ENCODE measurements at regions not wholly inside any gene's neighbourhood (a gene's known extent, or its start where the extent isn't known, plus 50 kb on each side); places are given as distances from the start of the nearest gene placed in this dataset.

DNA sequence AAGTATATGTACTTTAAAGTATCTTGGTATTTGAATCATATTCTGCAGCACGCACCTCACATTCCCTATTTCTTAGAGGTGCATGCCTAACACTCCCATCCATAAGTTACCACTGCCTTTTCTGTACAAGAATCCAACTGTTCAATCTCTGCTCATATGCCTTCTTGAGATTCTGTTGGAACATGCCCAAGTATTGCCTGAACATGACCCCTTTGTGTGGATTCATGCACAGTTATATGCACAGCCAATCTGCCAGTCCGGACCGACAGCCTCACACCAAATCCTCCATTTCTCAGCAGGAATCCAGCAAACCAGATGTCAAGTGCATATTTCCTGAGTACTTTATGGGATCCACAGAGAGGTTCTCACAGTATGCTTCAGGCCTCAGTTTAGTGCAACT is 222.0 kb downstream of the TMEM182 start (continued):
- no peak for TF ChIP-seq JUNB (IDR thresholded peaks at IDR 0.05; ENCODE audit: unreplicated experiment)
- TF ChIP-seq, protein P1, sequence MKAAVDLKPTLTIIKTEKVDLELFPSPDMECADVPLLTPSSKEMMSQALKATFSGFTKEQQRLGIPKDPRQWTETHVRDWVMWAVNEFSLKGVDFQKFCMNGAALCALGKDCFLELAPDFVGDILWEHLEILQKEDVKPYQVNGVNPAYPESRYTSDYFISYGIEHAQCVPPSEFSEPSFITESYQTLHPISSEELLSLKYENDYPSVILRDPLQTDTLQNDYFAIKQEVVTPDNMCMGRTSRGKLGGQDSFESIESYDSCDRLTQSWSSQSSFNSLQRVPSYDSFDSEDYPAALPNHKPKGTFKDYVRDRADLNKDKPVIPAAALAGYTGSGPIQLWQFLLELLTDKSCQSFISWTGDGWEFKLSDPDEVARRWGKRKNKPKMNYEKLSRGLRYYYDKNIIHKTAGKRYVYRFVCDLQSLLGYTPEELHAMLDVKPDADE (IDR thresholded peaks at IDR 0.05) = no peak
- TF ChIP-seq EZH2 (IDR thresholded peaks at IDR 0.05; ENCODE audit: low read depth, unreplicated experiment) = no peak
- no peak for TF ChIP-seq POLR2AphosphoS5 (IDR thresholded peaks at IDR 0.05; ENCODE audit: low read depth)

DNA sequence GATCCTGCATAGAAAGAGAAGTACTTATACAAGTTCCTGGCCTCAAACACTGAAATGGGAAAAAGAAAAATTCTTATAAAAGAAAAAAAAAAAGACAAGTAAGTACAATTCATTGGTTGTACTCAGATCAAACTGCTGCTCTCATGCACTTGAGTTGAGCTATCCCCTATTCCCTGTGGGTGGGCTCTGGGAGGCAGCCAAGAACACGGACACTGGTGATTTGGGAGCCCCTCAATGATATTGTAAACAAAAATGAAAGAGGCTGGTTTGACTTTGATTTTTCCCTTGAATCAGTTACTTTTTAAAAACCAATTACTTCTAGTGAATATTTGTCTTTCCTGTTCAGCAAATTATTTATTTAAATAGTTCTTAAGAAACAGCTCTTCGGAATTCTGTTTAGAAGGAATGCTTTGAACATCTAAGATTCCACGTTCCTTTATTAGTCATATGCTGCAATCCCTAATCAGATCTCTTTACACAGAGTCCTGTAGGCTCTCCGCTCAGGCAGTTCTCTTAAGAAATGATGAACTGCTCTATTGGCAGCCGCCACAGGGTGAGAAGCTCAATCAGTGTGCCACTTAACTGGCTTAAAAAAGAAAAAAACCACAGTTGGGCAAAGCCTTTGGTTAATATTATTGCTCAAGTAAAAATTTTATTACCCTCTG is 225.1 kb downstream of the TMEM182 start:
- H3K27me3 Mint-ChIP-seq (ENCODE audit: insufficient read depth, low read depth, poor library complexity) = no peaks in the 10 kb centered on the region
- no peak overlapping the region for H3K4me3 Mint-ChIP-seq
- Histone ChIP-seq H3K4me2 (no peak overlapping the region), H3K36me3 (ENCODE audit: insufficient read depth) (no peaks in the 10 kb centered on the region), H4K20me1 (replicated peaks; ENCODE audit: insufficient read depth) (no peaks in the 10 kb centered on the region), H3K27me3 (ENCODE audit: insufficient read depth) (no peaks in the 10 kb centered on the region), H3F3A (replicated peaks; ENCODE audit: low read depth) (no peaks in the 10 kb centered on the region), H3K27ac (ENCODE audit: low read depth) (no peak overlapping the region), H2AFZ (no peak overlapping the region), H3K9me2 (ENCODE audit: insufficient read depth) (no peaks in the 10 kb centered on the region; the same call in 1 of the 2 replicates), H3K4me3 (no peak overlapping the region), H3K79me2 (replicated peaks; ENCODE audit: insufficient read depth) (no peaks in the 10 kb centered on the region), H3K4me1 (ENCODE audit: insufficient read depth) (no peaks in the 10 kb centered on the region)
- H3K36me3 Mint-ChIP-seq (ENCODE audit: low read depth) = no peaks in the 10 kb centered on the region
- no peaks in the 10 kb centered on the region for H3K9me3 Mint-ChIP-seq
- ATAC-seq = no peak
- no peak overlapping the region for H3K27ac Mint-ChIP-seq
- no peak for DNase-seq (ENCODE audit: low spot score)
- H3K4me1 Mint-ChIP-seq = no peaks in the 10 kb centered on the region
- TF ChIP-seq EZH2 (IDR thresholded peaks at IDR 0.05; ENCODE audit: low read depth, unreplicated experiment) (no peak), STAT1 (IDR thresholded peaks at IDR 0.05; ENCODE audit: unreplicated experiment) (no peak), ZNF331 (CRISPR knock-in tag; IDR thresholded peaks at IDR 0.05; ENCODE audit: low read depth) (no peak), CREB1 (CRISPR knock-in tag; IDR thresholded peaks at IDR 0.05; ENCODE audit: low read depth) (no peak), POLR2AphosphoS5 (IDR thresholded peaks at IDR 0.05; ENCODE audit: low read depth) (no peak), NANOG (IDR thresholded peaks at IDR 0.05; ENCODE audit: borderline replicate concordance) (no peak), ZNF114 (CRISPR knock-in tag; IDR thresholded peaks at IDR 0.05) (no peak)
- TF ChIP-seq, protein P2, sequence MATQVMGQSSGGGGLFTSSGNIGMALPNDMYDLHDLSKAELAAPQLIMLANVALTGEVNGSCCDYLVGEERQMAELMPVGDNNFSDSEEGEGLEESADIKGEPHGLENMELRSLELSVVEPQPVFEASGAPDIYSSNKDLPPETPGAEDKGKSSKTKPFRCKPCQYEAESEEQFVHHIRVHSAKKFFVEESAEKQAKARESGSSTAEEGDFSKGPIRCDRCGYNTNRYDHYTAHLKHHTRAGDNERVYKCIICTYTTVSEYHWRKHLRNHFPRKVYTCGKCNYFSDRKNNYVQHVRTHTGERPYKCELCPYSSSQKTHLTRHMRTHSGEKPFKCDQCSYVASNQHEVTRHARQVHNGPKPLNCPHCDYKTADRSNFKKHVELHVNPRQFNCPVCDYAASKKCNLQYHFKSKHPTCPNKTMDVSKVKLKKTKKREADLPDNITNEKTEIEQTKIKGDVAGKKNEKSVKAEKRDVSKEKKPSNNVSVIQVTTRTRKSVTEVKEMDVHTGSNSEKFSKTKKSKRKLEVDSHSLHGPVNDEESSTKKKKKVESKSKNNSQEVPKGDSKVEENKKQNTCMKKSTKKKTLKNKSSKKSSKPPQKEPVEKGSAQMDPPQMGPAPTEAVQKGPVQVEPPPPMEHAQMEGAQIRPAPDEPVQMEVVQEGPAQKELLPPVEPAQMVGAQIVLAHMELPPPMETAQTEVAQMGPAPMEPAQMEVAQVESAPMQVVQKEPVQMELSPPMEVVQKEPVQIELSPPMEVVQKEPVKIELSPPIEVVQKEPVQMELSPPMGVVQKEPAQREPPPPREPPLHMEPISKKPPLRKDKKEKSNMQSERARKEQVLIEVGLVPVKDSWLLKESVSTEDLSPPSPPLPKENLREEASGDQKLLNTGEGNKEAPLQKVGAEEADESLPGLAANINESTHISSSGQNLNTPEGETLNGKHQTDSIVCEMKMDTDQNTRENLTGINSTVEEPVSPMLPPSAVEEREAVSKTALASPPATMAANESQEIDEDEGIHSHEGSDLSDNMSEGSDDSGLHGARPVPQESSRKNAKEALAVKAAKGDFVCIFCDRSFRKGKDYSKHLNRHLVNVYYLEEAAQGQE (IDR thresholded peaks at IDR 0.05; ENCODE audit: unreplicated experiment) = no peak
- TF ChIP-seq, protein P3, sequence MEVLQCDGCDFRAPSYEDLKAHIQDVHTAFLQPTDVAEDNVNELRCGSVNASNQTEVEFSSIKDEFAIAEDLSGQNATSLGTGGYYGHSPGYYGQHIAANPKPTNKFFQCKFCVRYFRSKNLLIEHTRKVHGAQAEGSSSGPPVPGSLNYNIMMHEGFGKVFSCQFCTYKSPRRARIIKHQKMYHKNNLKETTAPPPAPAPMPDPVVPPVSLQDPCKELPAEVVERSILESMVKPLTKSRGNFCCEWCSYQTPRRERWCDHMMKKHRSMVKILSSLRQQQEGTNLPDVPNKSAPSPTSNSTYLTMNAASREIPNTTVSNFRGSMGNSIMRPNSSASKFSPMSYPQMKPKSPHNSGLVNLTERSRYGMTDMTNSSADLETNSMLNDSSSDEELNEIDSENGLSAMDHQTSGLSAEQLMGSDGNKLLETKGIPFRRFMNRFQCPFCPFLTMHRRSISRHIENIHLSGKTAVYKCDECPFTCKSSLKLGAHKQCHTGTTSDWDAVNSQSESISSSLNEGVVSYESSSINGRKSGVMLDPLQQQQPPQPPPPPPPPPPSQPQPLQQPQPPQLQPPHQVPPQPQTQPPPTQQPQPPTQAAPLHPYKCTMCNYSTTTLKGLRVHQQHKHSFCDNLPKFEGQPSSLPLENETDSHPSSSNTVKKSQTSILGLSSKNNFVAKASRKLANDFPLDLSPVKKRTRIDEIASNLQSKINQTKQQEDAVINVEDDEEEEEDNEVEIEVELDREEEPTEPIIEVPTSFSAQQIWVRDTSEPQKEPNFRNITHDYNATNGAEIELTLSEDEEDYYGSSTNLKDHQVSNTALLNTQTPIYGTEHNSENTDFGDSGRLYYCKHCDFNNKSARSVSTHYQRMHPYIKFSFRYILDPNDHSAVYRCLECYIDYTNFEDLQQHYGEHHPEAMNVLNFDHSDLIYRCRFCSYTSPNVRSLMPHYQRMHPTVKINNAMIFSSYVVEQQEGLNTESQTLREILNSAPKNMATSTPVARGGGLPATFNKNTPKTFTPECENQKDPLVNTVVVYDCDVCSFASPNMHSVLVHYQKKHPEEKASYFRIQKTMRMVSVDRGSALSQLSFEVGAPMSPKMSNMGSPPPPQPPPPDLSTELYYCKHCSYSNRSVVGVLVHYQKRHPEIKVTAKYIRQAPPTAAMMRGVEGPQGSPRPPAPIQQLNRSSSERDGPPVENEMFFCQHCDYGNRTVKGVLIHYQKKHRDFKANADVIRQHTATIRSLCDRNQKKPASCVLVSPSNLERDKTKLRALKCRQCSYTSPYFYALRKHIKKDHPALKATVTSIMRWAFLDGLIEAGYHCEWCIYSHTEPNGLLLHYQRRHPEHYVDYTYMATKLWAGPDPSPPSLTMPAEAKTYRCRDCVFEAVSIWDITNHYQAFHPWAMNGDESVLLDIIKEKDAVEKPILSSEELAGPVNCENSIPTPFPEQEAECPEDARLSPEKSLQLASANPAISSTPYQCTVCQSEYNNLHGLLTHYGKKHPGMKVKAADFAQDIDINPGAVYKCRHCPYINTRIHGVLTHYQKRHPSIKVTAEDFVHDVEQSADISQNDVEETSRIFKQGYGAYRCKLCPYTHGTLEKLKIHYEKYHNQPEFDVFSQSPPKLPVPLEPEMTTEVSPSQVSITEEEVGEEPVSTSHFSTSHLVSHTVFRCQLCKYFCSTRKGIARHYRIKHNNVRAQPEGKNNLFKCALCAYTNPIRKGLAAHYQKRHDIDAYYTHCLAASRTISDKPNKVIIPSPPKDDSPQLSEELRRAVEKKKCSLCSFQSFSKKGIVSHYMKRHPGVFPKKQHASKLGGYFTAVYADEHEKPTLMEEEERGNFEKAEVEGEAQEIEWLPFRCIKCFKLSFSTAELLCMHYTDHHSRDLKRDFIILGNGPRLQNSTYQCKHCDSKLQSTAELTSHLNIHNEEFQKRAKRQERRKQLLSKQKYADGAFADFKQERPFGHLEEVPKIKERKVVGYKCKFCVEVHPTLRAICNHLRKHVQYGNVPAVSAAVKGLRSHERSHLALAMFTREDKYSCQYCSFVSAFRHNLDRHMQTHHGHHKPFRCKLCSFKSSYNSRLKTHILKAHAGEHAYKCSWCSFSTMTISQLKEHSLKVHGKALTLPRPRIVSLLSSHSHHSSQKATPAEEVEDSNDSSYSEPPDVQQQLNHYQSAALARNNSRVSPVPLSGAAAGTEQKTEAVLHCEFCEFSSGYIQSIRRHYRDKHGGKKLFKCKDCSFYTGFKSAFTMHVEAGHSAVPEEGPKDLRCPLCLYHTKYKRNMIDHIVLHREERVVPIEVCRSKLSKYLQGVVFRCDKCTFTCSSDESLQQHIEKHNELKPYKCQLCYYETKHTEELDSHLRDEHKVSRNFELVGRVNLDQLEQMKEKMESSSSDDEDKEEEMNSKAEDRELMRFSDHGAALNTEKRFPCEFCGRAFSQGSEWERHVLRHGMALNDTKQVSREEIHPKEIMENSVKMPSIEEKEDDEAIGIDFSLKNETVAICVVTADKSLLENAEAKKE (CRISPR knock-in tag; IDR thresholded peaks at IDR 0.05) = no peak
- TF ChIP-seq, protein P4, sequence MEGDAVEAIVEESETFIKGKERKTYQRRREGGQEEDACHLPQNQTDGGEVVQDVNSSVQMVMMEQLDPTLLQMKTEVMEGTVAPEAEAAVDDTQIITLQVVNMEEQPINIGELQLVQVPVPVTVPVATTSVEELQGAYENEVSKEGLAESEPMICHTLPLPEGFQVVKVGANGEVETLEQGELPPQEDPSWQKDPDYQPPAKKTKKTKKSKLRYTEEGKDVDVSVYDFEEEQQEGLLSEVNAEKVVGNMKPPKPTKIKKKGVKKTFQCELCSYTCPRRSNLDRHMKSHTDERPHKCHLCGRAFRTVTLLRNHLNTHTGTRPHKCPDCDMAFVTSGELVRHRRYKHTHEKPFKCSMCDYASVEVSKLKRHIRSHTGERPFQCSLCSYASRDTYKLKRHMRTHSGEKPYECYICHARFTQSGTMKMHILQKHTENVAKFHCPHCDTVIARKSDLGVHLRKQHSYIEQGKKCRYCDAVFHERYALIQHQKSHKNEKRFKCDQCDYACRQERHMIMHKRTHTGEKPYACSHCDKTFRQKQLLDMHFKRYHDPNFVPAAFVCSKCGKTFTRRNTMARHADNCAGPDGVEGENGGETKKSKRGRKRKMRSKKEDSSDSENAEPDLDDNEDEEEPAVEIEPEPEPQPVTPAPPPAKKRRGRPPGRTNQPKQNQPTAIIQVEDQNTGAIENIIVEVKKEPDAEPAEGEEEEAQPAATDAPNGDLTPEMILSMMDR (conservative IDR thresholded peaks at IDR 0.05; ENCODE audit: low read depth in 2 of 2) = no peak

All from GM23338 (cell line).